Non-pigmented ciliary epithelial cell (primary cell): ENCODE measurements at regions not wholly inside any gene's neighbourhood (a gene's known extent, or its start where the extent isn't known, plus 50 kb on each side); places are given as distances from the start of the nearest gene placed in this dataset.
A peak's percentile ranks its signal among the peaks of the same experiment; 100 is the strongest.

Source experiments
- DNase-seq: peaks from one replicate; pipeline ENCODE4 v3.0.0-alpha.2; 2010; ENCODE audit warnings: low read depth

DNA sequence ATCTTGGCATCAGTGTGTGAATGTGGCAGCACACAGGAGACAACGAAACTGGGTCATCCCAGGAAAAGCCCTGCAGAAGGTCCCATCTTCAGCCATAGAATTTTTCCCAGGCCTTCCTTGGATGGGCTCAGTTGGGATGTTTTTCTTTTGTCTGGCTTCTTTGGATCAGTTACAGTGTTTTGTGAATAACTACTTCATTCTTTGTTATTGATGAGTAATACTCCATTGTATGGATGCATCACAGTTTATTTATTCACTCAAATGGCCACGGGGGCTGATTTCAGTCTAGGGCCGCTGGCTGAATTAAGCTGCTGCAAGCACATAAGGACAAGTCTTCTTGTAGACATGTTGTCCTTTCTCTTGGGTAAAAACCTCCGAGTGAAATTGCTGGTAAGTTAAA, 81.3 kb upstream of the CD93 start:
- DNase-seq = no peak

DNA sequence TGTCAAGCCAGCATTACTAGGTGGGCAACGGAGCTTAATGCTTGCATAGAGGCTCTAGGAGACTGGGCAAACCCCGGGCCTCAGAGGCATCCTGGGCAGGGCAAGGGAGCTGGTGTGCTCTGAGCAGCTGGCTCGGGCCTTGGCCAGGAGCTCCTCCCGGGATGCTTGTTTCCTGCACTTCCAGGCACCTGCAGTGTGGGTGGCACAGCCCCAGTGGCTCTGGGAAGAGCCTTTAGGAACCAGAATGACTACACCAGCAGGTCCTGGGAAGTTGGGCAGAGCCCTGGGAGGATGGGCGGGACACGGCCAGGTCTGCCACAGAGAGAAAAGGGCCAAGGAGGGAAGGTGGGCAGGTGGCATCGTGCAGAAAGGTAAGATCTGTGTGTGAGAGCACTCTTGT, 80.4 kb upstream of the CD93 start:
- no peak for DNase-seq

DNA sequence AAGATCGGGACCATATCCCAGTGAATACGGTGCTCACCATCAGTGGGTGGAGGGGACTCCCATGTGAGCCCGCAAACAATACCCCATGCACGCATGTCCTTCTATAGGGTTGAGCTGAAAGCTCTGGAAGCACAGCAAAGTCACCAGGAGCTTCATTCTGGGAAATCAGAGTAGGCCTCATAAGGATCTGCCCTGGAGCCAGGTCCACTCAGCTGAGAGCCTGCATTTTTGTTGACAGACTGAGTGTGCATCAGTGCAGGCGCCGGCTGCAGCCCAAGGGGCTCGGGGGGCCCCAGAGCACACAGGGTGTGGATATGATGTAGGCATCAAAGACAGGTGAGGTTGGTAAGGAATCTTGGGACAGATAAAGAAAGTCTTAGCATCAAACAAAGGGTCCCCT, 79.8 kb upstream of the CD93 start:
- DNase-seq = no peak

DNA sequence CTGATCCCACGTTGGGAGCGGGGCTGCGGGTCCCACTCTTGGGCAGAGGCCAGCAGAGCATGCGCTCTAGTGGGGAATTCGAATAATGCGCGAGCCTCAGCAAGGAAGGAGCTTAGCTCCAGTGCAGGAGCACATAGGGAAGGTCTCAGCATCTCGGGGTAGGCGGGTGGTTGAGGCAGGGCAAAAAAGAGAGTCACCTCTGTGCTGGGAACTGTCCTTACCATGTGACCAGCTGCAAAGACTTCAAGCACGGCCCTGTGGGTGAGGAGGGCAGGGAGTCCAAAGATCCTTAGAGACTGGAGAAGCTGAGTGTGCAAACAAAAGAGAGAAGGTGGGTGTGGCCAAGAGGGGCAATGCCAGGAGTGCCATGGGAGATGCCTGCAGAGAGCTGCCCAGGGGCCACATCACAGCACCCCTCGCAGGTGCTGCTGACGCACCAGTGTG, 79.2 kb upstream of the CD93 start:
- DNase-seq = no peak

DNA sequence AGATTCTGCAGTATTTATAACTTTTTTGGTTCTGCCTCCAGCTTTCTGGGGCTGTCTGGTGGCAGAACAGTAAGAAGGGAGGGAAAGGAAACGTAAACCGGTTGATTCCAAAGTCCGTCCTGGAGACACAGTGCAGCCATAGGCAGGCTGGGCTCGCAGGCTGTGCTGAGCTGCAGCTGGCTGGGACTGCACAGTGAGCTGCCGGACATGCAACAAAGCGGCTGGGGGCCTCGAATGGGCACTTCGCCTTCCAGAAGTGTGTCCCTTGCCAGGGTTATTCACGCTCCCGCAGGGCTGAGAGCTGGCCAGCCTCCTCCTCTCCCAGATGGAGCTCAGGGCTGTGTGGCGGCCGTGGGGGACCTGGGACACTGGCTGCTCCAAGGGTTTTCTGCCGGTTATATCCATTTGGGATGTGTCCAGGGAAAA, 78.1 kb upstream of the CD93 start:
- no peak for DNase-seq

DNA sequence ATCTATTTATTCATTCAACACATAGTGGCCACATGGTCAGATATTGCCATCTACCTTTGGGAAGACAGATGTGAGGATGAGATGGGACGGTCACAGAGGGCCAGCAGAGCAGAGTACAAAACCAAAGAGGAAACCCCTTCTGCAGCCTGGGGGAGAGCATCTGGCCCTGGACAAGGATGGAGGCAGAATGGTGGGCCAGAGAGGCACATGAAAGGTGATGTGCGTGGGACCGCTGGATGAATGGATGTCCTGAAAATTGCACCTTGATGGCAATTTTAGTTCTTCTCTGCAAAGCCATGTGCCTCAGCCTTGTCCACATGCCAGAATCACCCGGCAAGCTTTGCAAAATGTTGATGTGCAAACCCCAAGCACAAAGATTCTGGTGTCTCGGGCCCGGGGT, 77.4 kb upstream of the CD93 start:
- DNase-seq = no peak

DNA sequence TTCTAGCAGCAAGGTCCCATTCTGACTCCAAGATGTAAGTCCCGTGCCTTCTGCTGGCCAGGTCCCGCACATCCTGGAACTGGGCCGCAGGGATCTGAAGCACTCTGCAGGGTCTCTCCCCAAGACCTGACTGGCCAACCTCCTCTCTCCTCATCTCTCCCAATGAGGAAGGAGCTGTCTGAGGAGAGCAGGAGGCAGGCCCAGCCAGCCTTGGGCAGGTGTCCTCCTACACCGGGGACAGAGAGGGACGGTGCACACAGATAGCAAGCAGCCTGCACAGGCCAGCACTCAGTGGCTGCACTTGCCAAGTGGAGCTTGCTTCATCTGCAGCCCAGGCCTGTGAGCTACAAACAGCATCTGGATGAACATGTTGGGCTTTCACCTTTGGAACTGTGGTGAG, 76.8 kb upstream of the CD93 start:
- no peak for DNase-seq

DNA sequence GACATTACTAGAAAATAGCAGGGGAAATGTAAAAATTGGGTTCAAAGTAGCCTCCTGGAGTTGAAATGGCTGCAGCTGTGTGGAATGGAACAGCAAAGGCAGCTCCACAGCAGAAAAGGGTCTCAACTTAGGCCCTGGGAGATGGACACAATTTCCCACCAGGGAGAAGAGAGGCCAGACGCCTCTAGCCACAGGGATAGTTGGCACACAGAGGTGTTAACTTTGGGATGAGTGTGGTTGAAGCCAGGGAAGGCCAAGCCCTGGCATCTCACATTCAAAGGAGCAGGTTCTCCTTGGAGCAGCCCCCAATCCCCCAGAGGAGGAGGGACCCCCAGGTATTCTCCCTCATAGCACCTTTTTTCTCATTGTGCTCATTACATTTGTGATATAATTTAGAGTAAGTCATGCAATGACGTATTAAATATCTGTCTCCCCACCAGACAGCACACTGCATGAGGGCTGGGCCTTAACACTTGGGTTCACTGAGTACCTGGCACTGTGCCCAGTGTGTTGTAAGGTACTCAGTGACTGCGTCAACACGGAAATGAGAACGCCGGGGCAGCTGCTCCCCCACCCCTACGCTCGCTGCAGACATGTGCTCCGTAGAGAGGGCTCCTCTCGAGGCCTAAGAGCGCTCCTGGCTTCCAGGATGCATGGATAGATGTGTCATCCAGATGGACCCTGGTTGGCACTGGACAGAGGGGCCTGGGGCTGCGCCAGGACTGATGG, 76.0 kb upstream of the CD93 start:
- peak; percentile 70 for DNase-seq

DNA sequence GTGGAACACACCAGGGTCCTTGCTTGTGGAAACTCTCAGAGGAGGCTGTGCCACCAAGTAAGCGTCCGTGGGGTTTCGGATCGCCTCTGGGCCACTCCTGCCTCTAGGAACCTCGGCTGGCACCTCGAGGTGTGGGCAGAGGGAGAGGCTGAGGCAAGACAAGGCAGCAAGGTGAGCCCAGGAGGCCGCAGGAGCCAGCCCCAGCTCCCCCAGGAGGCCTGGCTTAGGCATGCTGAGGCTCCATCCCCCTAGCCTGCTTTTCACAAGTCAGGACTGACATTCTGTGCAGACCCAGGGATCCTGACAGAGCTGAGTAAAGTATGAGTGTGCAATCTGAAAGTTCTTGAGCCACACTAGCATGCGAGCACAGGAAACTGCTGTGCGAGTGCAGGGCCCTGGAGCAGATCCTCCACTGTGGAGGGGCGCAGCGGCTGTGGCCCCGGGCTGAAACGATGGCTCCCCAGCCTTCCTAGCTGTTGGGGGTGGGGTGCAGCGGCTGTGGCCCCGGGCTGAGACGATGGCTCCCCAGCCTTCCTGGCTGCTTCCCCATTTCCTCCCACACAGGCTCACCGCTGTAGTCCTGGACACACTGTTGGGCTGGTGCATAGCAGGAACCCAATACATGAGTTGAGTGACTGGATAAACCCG, 75.2 kb upstream of the CD93 start:
- DNase-seq = no peak

DNA sequence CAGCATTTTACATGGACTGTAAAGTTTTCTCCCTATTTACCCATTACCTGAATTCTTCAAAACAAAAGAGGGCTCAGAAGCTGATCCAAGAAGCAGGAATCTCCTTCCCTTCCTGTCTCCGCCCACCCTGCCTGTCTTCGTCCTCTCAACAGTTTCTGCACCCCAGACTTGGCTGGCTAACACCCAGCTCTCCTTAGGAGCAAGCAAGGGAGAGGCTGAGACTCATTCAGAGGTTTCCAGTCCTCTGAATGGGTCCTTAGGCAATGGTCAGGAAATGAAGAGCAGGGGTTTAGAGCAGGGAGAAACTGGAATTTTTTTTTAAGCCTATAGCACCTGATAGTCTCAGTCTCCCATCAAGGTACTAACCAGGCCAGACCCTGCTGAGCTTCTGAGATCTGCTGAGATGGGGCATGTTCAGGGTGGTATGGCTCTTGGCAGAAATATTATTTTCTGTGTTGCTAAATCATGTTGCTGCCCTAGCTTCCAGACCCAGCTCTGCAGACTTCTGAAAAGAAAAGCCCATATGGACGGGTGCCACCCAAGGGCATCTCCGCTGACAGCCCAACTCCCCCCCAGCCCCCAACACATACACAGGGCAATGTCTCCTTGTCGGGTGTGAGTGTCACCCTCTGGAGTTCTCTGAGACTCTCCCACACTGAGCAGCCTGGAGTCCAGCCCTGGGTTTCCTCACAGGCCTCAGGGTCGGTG, 74.6 kb upstream of the CD93 start:
- no peak for DNase-seq

DNA sequence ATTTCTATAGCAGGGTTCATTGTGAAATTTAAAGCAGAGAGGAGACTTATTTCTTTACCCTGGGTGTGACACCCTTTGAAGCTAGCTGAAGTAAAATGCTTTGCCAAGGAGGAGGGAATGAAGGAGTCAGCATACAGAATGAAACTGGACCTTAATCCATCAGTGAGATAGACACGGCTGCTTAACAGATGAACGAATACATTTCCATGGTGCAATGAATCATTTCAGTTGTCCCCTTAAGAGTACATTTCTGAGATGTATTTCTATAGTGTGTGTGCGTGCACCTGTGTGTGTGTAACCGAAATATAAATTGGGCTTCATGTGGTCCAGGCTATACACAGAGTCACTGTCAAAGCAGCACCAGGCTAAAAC, 73.8 kb upstream of the CD93 start:
- DNase-seq = no peak

DNA sequence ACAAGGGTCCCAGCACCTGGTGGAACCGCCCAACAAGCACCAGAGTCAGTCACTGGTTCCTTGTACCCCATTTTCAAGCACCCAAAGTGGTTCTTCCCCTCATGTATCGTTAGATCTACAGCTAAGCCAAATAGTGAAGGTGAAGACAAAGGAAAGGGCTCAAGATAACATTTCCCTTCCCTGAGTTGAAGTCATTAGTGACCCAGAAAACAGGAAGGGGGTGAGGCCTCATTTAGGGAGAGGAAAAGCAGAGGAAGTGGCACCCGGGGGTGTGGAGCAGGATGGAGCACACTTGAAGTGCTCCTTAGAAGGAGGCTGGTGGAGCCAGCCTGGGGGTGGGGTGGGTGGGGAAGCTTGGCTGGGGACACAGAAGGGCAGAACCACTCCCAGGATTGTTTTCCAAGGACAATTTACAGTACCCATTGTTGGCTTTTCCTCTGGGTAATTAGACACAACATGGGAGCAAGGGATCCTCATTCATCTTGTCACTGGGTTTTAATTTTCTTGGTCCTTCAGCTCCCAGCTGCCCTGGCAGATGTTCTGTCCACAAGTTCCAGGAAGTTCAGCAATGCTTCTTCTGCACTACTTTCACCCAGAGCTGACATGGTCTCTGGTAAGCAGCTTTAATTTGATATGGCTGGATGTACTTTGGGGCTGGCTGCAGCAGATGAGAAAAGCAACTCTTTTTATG, 73.3 kb upstream of the CD93 start:
- no peak for DNase-seq

DNA sequence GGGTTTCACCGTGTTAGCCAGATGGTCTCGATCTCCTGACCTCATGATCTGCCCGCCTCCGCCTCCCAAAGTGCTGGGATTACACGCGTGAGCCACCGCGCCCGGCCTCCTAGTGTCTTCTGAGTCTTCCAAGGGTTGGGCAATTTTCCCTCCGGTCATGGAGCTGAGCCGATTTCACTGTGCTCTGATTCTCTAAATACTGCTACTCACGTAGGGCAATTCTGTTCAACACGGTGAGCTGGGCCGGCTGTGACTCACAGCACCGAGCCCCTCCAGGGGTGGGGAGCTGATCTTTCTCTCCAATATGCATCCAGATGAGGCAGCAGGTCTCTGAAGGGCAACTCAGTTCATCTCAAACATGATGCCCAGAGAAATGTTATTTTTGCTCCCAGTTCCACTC, 71.6 kb upstream of the CD93 start:
- no peak for DNase-seq

DNA sequence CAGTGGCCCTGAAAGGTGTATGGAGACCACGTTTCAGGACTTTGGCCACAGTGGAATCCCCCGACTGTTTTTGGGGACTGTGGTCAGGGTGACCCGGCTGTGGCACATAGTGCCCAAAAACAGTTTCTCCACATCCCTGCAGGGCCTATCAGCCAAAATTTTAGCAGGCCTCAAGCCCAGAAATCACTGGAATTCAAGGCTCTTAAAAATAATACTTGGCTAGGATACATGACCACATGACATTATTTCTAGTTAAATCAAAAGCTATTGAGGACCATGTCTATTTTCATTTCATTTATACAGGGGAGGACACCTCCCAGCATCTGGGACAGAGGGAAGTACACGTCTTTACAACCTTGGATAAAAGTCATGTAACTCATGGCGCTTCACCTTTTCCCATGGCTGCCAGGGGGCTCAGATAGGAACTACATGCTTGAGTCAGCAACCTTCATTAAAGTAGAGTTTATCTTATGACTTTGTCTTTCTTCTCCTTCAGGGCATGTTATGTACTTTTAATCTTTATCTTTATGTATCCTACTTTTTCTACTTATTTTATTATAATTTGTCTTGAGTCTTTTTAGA, 70.8 kb upstream of the CD93 start:
- DNase-seq = no peak

DNA sequence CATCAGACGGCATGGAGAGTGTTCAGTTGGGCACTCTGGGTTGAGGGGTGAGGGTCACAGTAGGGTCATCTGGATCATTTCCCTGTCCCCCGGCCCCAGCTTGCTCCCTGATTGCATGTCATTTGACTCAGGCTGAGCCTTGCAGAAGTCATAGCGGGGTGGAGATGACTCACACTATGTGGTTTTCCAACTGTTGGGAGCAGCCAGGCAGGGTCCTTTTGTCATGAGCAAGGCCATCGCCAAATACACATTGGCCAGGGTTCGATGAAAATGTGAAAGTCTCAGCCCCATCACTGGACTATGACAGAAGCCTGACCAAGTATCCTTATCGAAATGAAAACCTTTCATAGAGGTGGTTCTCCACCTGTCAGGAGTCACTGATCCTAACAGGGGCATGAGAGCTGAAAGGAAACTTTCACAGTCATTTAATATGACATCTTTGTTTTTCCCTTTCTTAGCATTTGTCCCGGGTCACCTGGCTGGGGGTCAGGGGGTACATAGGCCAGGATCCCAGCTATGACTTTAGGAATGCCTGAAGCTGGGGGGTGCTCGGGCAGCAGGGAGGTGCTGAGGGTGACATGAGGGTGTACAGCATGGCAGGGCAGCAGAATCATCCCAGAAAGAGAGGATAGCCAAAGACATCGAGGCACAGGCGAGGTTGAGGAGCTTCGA, 70.2 kb upstream of the CD93 start:
- DNase-seq = no peak

DNA sequence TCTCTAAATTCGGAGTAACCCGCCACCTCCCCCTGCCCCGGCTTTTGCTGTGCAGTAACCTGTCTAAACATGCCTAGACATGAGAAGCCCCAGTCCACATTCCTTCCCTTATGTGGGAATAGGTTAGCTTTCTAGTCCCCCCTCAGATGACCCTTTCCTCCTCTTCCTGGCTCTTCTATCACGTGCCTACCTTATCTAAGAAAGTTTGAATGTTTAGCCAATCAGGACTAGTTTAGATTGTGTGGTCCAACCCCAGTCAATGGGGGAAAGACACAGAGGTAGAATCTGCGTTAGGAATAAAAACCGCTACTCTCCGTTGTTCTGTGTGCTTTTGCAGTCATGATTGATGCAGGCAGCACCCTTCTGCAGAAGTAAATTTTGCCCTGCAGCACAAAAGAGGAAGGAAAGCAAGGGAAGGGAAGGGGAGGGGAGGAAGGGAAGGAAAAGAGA, 69.0 kb upstream of the CD93 start:
- DNase-seq = no peak

DNA sequence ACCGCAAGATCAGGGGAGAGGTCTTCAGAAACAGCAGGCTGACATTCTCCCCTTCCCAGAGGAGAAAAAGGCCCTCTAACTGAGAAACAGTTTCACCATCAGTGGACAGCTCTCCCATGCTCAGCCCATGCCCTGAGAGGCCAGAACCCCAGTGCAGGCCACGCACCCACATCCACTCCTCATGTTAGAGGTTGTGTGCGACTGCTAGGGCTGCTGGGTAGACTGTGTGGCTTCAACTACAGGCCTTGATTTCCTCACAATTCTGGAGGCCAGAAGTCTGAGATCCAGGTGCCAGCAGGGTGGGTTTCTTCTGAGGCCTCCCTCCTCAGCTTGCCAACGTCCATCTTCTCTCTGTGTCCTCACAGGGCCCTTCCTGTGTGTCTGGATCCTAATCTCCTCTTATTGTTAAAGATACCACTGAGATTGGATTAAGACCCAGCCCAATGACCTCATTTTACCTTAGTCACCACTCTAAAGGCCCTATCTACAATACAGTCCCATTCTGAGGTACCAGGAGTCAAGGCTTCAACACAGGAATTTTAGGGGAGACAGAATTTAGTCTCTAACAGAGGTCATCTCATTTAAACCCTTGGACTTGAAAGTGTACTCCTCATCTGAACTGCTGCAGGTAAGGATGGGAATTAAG, 67.7 kb upstream of the CD93 start:
- no peak for DNase-seq

DNA sequence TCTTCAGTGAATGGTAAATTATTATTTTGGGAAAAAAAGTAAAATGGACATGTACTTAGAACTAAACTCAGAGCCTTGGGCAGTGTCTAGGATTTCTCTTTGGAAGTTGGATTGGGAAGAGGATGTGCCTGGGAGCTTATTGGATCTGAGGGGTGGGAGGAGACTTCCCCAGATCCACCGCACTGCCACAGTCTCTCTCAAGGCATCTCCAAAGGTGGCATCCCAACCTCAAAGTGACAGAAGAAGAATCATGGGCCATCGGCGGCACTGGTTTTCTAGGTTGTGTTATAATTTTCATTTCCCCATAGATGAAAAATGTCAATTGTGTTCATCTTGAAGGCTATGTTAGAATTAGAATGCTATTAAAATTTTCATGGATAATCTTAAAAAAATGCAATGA, 66.8 kb upstream of the CD93 start:
- no peak for DNase-seq

DNA sequence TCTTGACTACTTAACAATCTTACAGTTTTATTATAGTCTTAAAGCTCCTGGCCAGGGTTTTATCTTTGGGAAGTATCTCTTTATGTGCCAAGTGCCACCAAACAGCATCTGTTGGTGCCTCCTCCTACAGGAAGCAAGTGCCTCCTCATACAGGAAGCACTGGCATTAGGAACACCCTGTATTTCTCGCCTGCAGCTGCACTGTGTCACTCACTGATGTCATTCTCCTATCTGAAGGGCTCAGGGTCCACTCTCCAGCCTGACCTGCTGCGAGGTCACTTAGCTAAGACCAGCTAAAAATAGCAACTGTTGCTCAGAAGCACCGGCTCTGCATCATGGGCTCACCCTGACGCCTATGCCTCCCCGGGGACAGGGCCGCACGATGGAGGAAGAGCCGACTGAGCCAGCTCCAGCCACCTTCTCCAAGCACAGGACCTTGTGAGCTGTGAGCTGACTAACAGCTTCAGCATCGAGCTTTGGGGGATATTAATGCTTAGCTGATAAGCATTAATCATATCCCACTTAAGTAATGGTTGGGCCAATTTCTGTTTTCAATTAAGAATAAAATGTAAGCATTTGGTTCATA, 66.3 kb upstream of the CD93 start:
- no peak for DNase-seq

DNA sequence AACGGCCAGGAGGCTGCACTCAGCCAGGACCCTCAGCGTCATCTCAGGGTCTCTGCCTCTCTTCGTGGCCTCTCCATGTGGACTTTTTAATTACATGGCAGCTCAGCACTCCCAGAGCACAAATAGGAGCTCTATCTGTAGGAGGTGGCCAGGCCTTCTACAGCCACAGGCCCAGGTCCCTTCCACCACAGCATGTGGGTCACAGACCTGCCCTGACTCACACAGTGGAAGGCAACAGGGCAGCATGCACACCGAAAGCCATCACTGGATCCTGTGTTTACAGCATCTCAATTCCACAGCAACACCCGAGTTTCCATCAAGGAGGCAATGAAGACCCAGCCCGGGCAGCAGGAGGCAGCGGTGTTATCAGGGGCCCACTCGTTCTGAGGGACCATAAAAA, 65.8 kb upstream of the CD93 start:
- DNase-seq = no peak
